Neutrophil (primary cell): ENCODE measurements at regions not wholly inside any gene's neighbourhood (a gene's known extent, or its start where the extent isn't known, plus 50 kb on each side); places are given as distances from the start of the nearest gene placed in this dataset.

Source experiments
- H3K27ac ChIP-seq: fragments of 200-600 bp; sonication (generic); 2 replicates; pipeline ENCODE4 v1.5.1; 2016; ENCODE audit warnings: mild to moderate bottlenecking, moderate library complexity
- H3K27me3 ChIP-seq: fragments of 200-600 bp; sonication (generic); 2 replicates; pipeline ENCODE4 v1.6.0; 2016; ENCODE audit warnings: mild to moderate bottlenecking
- H3K36me3 ChIP-seq: fragments of 200-600 bp; sonication (generic); 2 replicates; pipeline ENCODE4 v1.5.1; 2017
- H3K4me1 ChIP-seq, 2 experiments: fragments of 200-600 bp in 1 of 2; sonication (generic) in 1 of 2; 1 replicate in 1 of 2; 2 replicates in 1 of 2; pipeline versions ENCODE4 v1.5.1 to v1.6.1; 2013 to 2016; ENCODE audit warnings: low read depth in 1 of 2, low read length in 1 of 2, mild to moderate bottlenecking in 1 of 2, moderate library complexity in 1 of 2; ENCODE audit not compliant: control insufficient read depth in 1 of 2, insufficient read depth in 1 of 2
- H3K4me3 ChIP-seq, 2 experiments: fragments of 200-600 bp in 1 of 2; sonication (generic) in 1 of 2; 1 replicate in 1 of 2; 2 replicates in 1 of 2; pipeline ENCODE4 v1.5.1; 2013 to 2016; ENCODE audit warnings: low read depth in 1 of 2, low read length in 1 of 2, mild to moderate bottlenecking in 1 of 2, moderate library complexity in 1 of 2
- H3K9me3 ChIP-seq: fragments of 200-600 bp; sonication (generic); 2 replicates; pipeline ENCODE4 v1.5.1; 2016
- TF ChIP-seq, protein P1 (sequence below): fragments of 200-600 bp; sonication (generic); IDR thresholded peaks from 2 replicates; pipeline ENCODE4 v1.5.1; 2016; ENCODE audit warnings: antibody characterized with exemption

DNA sequence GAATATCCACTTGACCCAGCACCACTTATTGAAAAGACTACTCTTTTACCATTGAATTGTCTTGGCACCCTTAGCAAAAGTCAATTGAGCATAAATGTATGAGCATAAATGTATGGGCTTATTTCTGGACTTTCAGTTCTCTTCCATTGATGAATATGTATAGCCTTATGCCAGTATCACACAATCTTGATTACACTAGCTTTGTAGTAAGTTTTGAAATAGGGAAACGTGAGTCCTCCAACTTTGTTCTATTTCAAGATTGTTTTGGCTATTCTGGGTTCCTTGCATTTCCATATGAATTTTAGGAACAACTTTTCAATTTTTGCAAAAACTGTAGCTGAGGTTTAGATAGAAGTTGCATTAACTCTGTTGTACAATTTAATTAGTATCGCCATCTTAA lies 601.0 kb downstream of the TLE1 start:
- Histone ChIP-seq H3K27ac (no peak overlapping the region), H3K27me3 (no peaks in the 10 kb centered on the region), H3K4me3 (no peak overlapping the region), H3K9me3 (no peaks in the 10 kb centered on the region), H3K4me1 (no peaks in the 10 kb centered on the region), H3K36me3 (no peaks in the 10 kb centered on the region)
- TF ChIP-seq, protein P1, sequence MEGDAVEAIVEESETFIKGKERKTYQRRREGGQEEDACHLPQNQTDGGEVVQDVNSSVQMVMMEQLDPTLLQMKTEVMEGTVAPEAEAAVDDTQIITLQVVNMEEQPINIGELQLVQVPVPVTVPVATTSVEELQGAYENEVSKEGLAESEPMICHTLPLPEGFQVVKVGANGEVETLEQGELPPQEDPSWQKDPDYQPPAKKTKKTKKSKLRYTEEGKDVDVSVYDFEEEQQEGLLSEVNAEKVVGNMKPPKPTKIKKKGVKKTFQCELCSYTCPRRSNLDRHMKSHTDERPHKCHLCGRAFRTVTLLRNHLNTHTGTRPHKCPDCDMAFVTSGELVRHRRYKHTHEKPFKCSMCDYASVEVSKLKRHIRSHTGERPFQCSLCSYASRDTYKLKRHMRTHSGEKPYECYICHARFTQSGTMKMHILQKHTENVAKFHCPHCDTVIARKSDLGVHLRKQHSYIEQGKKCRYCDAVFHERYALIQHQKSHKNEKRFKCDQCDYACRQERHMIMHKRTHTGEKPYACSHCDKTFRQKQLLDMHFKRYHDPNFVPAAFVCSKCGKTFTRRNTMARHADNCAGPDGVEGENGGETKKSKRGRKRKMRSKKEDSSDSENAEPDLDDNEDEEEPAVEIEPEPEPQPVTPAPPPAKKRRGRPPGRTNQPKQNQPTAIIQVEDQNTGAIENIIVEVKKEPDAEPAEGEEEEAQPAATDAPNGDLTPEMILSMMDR: no peak

DNA sequence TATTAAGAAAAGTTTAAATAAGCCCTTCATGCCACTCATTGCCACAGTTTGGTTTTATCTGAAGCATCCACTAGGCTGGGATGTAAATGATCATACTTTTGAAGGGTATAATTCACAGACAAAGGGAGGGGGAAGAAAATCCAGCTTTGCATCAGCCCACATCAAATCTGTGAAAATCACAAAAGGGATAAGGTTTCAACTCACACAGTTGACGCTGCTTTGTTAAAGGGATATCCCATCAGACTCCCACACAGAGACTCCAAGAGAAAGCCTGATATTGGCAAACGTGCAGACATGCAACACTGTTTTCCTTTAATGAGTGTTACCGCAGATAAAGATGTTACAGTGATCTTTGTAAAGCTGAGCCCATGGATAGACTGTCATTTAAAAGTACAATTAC lies 602.9 kb downstream of the TLE1 start:
- TF ChIP-seq, protein P1: no peak
- H3K36me3 ChIP-seq: no peaks in the 10 kb centered on the region
- no peaks in the 10 kb centered on the region for H3K4me1 ChIP-seq
- H3K9me3 ChIP-seq: no peaks in the 10 kb centered on the region
- no peak overlapping the region for H3K4me3 ChIP-seq
- no peak overlapping the region for H3K27ac ChIP-seq
- H3K27me3 ChIP-seq: no peaks in the 10 kb centered on the region

DNA sequence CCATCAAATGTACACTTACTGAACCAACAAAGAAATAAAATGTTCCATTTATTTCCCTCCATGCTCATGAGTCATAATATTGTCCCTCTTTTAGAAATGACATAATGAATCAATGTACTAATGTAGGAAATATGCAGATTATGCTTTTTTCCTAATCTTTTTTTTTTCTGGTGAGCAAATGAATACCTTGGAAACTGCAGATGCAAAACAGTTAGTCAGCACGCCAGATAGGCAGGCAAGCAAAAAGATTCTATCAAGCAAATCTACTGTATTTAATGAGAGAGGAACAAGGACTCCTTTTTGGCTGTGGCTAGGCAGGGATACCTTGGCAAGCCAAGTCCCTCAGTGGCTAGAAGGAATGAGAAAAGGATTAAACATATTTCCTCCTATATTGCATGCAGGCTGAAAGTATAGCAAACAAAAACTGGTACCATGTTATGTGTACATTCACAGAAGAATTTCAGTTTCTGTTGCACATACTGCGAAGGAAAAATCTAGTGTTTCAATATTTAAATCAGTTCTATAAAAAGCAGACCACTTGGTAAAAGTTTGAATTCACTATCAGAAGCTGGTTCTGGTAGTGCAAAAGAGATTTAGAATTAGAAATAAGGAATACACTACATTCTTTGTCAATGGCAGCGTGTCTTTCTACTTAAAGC lies 605.4 kb downstream of the TLE1 start:
- TF ChIP-seq, protein P1: no peak
- Histone ChIP-seq H3K36me3 (no peaks in the 10 kb centered on the region), H3K9me3 (no peaks in the 10 kb centered on the region), H3K27ac (no peak overlapping the region), H3K4me3 (no peak overlapping the region), H3K4me1 (no peaks in the 10 kb centered on the region), H3K27me3 (no peaks in the 10 kb centered on the region)

DNA sequence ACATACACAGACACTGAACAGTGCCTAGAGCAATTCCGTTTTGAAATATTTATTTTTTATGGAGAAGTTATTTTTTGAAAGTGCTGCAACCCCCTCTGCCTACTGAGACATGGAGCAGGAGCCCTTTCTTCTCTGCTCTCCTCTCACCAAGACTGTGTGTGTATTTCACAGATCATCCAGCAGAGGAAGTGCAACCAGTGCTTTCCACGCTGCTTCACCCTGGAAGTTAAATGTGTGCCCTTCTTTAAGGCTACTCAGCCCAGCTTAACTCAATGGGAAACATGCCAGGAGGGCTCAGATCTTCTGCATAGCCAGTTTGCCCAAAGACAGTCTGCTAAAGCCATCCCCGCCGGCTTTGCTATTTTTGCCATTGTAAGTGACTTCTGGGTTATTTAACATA lies 606.3 kb downstream of the TLE1 start:
- Histone ChIP-seq H3K4me1 (no peaks in the 10 kb centered on the region), H3K9me3 (no peaks in the 10 kb centered on the region), H3K4me3 (no peak overlapping the region), H3K27ac (no peak overlapping the region), H3K36me3 (no peaks in the 10 kb centered on the region), H3K27me3 (no peaks in the 10 kb centered on the region)
- TF ChIP-seq, protein P1: no peak

DNA sequence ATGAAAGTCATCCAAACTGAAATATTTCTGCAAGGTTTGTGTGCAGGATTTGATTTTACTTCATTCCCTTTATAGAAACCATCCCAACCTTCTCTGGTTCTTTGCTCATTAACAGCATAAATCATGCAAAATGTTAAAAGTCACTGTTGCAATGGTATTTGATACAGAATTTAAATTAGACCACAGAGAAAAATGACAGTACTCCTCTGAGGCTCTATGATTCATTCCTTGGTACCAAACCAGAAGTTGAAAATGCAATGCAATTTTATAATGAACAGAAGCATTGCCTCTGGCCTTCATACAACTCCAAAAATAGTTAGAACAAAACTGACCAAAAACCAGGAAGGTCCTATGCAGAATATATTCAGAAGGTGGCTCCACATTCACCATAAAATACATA lies 607.1 kb downstream of the TLE1 start:
- no peaks in the 10 kb centered on the region for H3K9me3 ChIP-seq
- H3K27me3 ChIP-seq: no peaks in the 10 kb centered on the region
- H3K36me3 ChIP-seq: no peaks in the 10 kb centered on the region
- TF ChIP-seq, protein P1: no peak
- H3K4me1 ChIP-seq: no peaks in the 10 kb centered on the region
- H3K4me3 ChIP-seq: no peak overlapping the region
- H3K27ac ChIP-seq: no peak overlapping the region
